ENCODE measurements at regions not wholly inside any gene's neighbourhood (a gene's known extent, or its start where the extent isn't known, plus 50 kb on each side); places are given as distances from the start of the nearest gene placed in this dataset.

DNA sequence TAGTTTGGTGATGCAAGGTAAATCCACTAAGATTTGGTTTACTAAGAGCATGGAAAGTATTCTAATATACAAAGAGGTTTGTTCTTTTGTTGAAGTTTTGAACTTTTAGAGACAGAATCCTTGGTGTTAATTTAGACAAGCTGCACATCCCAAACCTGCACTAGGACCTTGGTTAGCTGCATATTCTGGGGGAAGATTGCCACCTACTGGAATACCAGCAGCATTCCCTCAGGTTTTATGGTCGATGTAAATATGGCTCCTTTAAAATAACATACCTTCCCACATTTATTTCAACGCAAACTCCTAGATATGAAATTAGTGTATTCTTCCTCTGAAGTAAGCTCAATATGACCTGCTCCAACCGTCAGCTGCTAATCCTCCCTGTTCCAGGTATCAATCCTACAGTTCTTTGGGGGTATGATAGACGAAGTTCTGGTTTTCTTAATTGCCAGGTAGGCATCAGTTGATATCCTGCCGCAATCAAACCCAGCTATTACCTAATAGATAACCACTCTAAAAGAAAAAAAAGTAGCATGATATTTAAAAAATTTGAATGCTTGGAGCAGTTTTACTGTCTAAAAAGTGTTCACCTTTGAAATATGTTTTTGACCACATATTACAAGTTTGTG, 624.1 kb downstream of the ISL1 start:
- TF ChIP-seq SNAI2 (CRISPR knock-in tag; IDR thresholded peaks at IDR 0.05) = no peak
- no peak for TF ChIP-seq BACH2 (CRISPR knock-in tag; IDR thresholded peaks at IDR 0.05; ENCODE audit: borderline replicate concordance)
- no peak for TF ChIP-seq POU6F1 (CRISPR knock-in tag; IDR thresholded peaks at IDR 0.05; ENCODE audit: borderline replicate concordance, low read depth)
- no peak for TF ChIP-seq CREB5 (CRISPR knock-in tag; IDR thresholded peaks at IDR 0.05; ENCODE audit: low read depth)
- TF ChIP-seq, protein P1, sequence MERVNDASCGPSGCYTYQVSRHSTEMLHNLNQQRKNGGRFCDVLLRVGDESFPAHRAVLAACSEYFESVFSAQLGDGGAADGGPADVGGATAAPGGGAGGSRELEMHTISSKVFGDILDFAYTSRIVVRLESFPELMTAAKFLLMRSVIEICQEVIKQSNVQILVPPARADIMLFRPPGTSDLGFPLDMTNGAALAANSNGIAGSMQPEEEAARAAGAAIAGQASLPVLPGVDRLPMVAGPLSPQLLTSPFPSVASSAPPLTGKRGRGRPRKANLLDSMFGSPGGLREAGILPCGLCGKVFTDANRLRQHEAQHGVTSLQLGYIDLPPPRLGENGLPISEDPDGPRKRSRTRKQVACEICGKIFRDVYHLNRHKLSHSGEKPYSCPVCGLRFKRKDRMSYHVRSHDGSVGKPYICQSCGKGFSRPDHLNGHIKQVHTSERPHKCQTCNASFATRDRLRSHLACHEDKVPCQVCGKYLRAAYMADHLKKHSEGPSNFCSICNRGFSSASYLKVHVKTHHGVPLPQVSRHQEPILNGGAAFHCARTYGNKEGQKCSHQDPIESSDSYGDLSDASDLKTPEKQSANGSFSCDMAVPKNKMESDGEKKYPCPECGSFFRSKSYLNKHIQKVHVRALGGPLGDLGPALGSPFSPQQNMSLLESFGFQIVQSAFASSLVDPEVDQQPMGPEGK (CRISPR knock-in tag; IDR thresholded peaks at IDR 0.05; ENCODE audit: borderline replicate concordance) = no peak
- no peak for TF ChIP-seq TOX (CRISPR knock-in tag; IDR thresholded peaks at IDR 0.05; ENCODE audit: borderline replicate concordance)
- TF ChIP-seq ZNF565 (CRISPR knock-in tag; conservative IDR thresholded peaks at IDR 0.05; ENCODE audit: low read depth) = no peak
- TF ChIP-seq CSRNP3 (CRISPR knock-in tag; IDR thresholded peaks at IDR 0.05) = no peak
- no peak for TF ChIP-seq ZFP30 (CRISPR knock-in tag; IDR thresholded peaks at IDR 0.05)
- TF ChIP-seq OSR1 (CRISPR knock-in tag; IDR thresholded peaks at IDR 0.05) = no peak
- TF ChIP-seq GLIS3 (CRISPR knock-in tag; IDR thresholded peaks at IDR 0.05) = no peak
- no peak for TF ChIP-seq TCF4 (CRISPR knock-in tag; IDR thresholded peaks at IDR 0.05; ENCODE audit: borderline replicate concordance)
- no peak for TF ChIP-seq TSHZ2 (CRISPR knock-in tag; IDR thresholded peaks at IDR 0.05)
- no peak for TF ChIP-seq ISL1 (CRISPR knock-in tag; IDR thresholded peaks at IDR 0.05)
- no peak for TF ChIP-seq ESRRG (CRISPR knock-in tag; IDR thresholded peaks at IDR 0.05)
- no peak for TF ChIP-seq RARB (CRISPR knock-in tag; IDR thresholded peaks at IDR 0.05)
- TF ChIP-seq ZFP3 (CRISPR knock-in tag; IDR thresholded peaks at IDR 0.05) = no peak
- peak; percentile 98 for ATAC-seq

DNA sequence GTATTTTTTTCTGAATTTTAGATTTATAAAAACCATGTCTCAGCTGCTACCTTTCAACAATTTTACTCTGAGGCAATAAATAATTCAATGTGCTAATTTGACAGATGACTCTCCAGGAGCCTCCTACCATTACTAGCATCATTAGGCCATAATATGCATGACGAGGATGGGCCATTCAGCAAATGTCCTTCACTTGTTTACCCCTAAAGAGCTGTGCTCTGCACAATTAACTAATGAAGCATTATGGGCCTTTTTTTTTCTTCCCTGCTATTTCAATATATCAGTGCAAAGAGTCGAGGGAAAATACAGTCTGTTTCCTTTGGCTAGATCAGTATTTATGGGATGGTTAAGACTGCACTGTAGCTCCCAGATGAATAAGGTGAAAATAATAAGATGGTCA, 627.2 kb downstream of the ISL1 start:
- TF ChIP-seq, protein P1 (CRISPR knock-in tag; IDR thresholded peaks at IDR 0.05; ENCODE audit: borderline replicate concordance) = no peak
- no peak for TF ChIP-seq OSR1 (CRISPR knock-in tag; IDR thresholded peaks at IDR 0.05)
- TF ChIP-seq POU6F1 (CRISPR knock-in tag; IDR thresholded peaks at IDR 0.05; ENCODE audit: borderline replicate concordance, low read depth) = no peak
- TF ChIP-seq ZNF8 (CRISPR knock-in tag; IDR thresholded peaks at IDR 0.05) = no peak
- TF ChIP-seq ZNF565 (CRISPR knock-in tag; conservative IDR thresholded peaks at IDR 0.05; ENCODE audit: low read depth) = no peak
- TF ChIP-seq BACH2 (CRISPR knock-in tag; IDR thresholded peaks at IDR 0.05; ENCODE audit: borderline replicate concordance) = no peak
- TF ChIP-seq TSHZ2 (CRISPR knock-in tag; IDR thresholded peaks at IDR 0.05) = no peak
- TF ChIP-seq SNAI2 (CRISPR knock-in tag; IDR thresholded peaks at IDR 0.05) = no peak
- TF ChIP-seq ESRRG (CRISPR knock-in tag; IDR thresholded peaks at IDR 0.05) = no peak
- no peak for ATAC-seq
